K562 (cell line): ENCODE measurements at regions not wholly inside any gene's neighbourhood (a gene's known extent, or its start where the extent isn't known, plus 50 kb on each side); places are given as distances from the start of the nearest gene placed in this dataset.

Experiments used
- EZH2 ChIP-seq: IDR thresholded peaks from 2 replicates; pipeline ENCODE4 v1.6.1; 2012; ENCODE audit warnings: low read depth, mild to moderate bottlenecking, inconsistent platforms, low read length, borderline replicate concordance
- KAT7 ChIP-seq: sonication (generic); formaldehyde crosslinking; IDR thresholded peaks from 2 replicates; pipeline ENCODE4 v1.8.0; 2022; ENCODE audit warnings: missing genetic modification reagents, mild to moderate bottlenecking, borderline replicate concordance
- KDM5B ChIP-seq: fragments of 200-600 bp; sonication (generic); IDR thresholded peaks from 2 replicates; pipeline ENCODE4 v1.6.1; 2012; ENCODE audit warnings: low read depth, mild to moderate bottlenecking, moderate library complexity, low read length, control low read depth, inconsistent platforms; ENCODE audit not compliant: insufficient replicate concordance
- PCBP1 ChIP-seq: fragments of 200-400 bp; formaldehyde crosslinking; IDR thresholded peaks from 2 replicates; pipeline ENCODE4 v1.6.1; 2018; ENCODE audit warnings: mild to moderate bottlenecking, low read depth, low read length; ENCODE audit not compliant: poor library complexity, severe bottlenecking
- SFPQ ChIP-seq: fragments of 200-400 bp; formaldehyde crosslinking; IDR thresholded peaks from 2 replicates; pipeline ENCODE4 v1.6.1; 2017; ENCODE audit warnings: mild to moderate bottlenecking, low read depth, low read length, moderate library complexity
- SRF ChIP-seq, 2 experiments: fragments of 250-450, 450-650 bp in 1 of 2; sonication (Bioruptor Pico) in 1 of 2; sonication (generic) in 1 of 2; formaldehyde crosslinking; IDR thresholded peaks; 2 replicates each; pipeline versions ENCODE4 v1.5.0 to v1.5.1; 2020 to 2022; ENCODE audit warnings: mild to moderate bottlenecking in 1 of 2, missing genetic modification reagents in 1 of 2
- ZNF143 ChIP-seq: sonication (generic); formaldehyde crosslinking; IDR thresholded peaks from 2 replicates; pipeline ENCODE4 v1.9.0; 2022; ENCODE audit warnings: mild to moderate bottlenecking, missing genetic modification reagents
- ZNF584 ChIP-seq: fragments of 200-800 bp; sonication (Bioruptor generic); IDR thresholded peaks from 2 replicates; pipeline ENCODE4 v1.6.1; 2016; ENCODE audit warnings: low read depth, mild to moderate bottlenecking, missing genetic modification characterization, missing compliant biosample characterization
- TF ChIP-seq, protein P1 (sequence below): sonication (generic); formaldehyde crosslinking; IDR thresholded peaks from 2 replicates; pipeline ENCODE4 v1.9.0; 2022; ENCODE audit warnings: mild to moderate bottlenecking, missing genetic modification reagents
- TF ChIP-seq, protein P2 (sequence below): fragments of 200-600 bp; sonication (generic); IDR thresholded peaks from one replicate; pipeline ENCODE4 v1.6.1; 2012; ENCODE audit warnings: mild to moderate bottlenecking, low read depth, low read length, inconsistent platforms

DNA sequence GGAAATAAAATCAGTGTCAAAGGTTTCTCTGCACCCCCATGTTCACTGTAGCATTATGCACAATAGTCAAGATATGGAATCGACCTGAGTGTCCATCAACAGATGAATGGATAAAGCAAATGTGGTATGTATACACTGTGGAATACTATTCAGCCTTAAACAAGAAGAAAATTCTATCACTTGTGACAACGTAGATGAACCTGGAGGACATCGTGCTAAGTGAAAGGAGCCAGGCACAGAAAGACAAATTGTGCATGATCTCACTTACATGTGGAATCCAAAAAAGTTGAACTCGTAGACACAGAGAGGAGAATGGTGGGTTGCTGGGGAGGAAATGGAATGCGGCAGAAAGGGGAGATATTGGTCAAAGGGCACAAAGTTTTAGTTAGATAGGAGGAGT, 136.3 kb upstream of the ESR1 start:
- TF ChIP-seq SRF (CRISPR knock-in tag; IDR thresholded peaks at IDR 0.05), result no peak
- TF ChIP-seq PCBP1, result no peak
- no peak for TF ChIP-seq KAT7
- TF ChIP-seq SFPQ, result no peak
- no peak for TF ChIP-seq EZH2
- TF ChIP-seq, protein P1, sequence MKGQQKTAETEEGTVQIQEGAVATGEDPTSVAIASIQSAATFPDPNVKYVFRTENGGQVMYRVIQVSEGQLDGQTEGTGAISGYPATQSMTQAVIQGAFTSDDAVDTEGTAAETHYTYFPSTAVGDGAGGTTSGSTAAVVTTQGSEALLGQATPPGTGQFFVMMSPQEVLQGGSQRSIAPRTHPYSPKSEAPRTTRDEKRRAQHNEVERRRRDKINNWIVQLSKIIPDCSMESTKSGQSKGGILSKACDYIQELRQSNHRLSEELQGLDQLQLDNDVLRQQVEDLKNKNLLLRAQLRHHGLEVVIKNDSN, result no peak
- TF ChIP-seq, protein P2, sequence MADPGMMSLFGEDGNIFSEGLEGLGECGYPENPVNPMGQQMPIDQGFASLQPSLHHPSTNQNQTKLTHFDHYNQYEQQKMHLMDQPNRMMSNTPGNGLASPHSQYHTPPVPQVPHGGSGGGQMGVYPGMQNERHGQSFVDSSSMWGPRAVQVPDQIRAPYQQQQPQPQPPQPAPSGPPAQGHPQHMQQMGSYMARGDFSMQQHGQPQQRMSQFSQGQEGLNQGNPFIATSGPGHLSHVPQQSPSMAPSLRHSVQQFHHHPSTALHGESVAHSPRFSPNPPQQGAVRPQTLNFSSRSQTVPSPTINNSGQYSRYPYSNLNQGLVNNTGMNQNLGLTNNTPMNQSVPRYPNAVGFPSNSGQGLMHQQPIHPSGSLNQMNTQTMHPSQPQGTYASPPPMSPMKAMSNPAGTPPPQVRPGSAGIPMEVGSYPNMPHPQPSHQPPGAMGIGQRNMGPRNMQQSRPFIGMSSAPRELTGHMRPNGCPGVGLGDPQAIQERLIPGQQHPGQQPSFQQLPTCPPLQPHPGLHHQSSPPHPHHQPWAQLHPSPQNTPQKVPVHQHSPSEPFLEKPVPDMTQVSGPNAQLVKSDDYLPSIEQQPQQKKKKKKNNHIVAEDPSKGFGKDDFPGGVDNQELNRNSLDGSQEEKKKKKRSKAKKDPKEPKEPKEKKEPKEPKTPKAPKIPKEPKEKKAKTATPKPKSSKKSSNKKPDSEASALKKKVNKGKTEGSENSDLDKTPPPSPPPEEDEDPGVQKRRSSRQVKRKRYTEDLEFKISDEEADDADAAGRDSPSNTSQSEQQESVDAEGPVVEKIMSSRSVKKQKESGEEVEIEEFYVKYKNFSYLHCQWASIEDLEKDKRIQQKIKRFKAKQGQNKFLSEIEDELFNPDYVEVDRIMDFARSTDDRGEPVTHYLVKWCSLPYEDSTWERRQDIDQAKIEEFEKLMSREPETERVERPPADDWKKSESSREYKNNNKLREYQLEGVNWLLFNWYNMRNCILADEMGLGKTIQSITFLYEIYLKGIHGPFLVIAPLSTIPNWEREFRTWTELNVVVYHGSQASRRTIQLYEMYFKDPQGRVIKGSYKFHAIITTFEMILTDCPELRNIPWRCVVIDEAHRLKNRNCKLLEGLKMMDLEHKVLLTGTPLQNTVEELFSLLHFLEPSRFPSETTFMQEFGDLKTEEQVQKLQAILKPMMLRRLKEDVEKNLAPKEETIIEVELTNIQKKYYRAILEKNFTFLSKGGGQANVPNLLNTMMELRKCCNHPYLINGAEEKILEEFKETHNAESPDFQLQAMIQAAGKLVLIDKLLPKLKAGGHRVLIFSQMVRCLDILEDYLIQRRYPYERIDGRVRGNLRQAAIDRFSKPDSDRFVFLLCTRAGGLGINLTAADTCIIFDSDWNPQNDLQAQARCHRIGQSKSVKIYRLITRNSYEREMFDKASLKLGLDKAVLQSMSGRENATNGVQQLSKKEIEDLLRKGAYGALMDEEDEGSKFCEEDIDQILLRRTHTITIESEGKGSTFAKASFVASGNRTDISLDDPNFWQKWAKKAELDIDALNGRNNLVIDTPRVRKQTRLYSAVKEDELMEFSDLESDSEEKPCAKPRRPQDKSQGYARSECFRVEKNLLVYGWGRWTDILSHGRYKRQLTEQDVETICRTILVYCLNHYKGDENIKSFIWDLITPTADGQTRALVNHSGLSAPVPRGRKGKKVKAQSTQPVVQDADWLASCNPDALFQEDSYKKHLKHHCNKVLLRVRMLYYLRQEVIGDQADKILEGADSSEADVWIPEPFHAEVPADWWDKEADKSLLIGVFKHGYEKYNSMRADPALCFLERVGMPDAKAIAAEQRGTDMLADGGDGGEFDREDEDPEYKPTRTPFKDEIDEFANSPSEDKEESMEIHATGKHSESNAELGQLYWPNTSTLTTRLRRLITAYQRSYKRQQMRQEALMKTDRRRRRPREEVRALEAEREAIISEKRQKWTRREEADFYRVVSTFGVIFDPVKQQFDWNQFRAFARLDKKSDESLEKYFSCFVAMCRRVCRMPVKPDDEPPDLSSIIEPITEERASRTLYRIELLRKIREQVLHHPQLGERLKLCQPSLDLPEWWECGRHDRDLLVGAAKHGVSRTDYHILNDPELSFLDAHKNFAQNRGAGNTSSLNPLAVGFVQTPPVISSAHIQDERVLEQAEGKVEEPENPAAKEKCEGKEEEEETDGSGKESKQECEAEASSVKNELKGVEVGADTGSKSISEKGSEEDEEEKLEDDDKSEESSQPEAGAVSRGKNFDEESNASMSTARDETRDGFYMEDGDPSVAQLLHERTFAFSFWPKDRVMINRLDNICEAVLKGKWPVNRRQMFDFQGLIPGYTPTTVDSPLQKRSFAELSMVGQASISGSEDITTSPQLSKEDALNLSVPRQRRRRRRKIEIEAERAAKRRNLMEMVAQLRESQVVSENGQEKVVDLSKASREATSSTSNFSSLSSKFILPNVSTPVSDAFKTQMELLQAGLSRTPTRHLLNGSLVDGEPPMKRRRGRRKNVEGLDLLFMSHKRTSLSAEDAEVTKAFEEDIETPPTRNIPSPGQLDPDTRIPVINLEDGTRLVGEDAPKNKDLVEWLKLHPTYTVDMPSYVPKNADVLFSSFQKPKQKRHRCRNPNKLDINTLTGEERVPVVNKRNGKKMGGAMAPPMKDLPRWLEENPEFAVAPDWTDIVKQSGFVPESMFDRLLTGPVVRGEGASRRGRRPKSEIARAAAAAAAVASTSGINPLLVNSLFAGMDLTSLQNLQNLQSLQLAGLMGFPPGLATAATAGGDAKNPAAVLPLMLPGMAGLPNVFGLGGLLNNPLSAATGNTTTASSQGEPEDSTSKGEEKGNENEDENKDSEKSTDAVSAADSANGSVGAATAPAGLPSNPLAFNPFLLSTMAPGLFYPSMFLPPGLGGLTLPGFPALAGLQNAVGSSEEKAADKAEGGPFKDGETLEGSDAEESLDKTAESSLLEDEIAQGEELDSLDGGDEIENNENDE, result no peak
- TF ChIP-seq ZNF584 (CRISPR knock-in tag), result no peak
- TF ChIP-seq ZNF143 (CRISPR knock-in tag), result no peak
- no peak for TF ChIP-seq KDM5B
